Stromal cell of bone marrow (primary cell): ENCODE measurements at regions not wholly inside any gene's neighbourhood (a gene's known extent, or its start where the extent isn't known, plus 50 kb on each side); places are given as distances from the start of the nearest gene placed in this dataset.
A peak's percentile ranks its signal among the peaks of the same experiment; 100 is the strongest.
"Not testable (repeated sequence)": the region's sequence is repeated elsewhere in the genome, so short reads cannot be mapped to it uniquely, and the experiment has no call there.

Experiments
- DNase-seq: peaks from one replicate; pipeline ENCODE4 v3.0.0-alpha.2; 2012; ENCODE audit warnings: low read depth

- DNase-seq = no peak
Measured at GRCh38 chr10:65365878-65366277, 1560.0 kb upstream of the LRRTM3 start.

- DNase-seq = no peak
Measured at GRCh38 chr10:65367706-65368105, 1558.1 kb upstream of the LRRTM3 start.

- no peak for DNase-seq
Measured at GRCh38 chr10:65375528-65375927, 1550.3 kb upstream of the LRRTM3 start.

DNA sequence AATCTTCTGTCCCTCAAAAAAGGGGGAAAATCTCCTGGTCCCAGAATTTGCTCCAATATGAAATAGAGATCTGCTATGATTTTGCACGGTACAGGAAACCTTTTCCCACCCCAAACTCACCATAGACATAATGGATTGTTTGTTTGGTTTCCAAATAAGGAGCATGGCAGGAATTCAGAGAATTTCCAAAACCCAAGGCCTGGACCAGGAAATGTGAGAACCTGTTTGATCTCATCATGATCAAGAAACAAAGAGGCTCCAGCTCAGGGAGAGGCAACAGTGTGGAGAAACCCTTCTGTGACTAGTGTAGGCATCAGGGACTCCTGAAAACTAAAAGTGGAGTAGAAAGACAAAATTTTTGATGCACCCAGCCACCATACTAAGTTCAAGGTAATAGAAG is 1548.1 kb upstream of the LRRTM3 start:
- DNase-seq = no peak

DNA sequence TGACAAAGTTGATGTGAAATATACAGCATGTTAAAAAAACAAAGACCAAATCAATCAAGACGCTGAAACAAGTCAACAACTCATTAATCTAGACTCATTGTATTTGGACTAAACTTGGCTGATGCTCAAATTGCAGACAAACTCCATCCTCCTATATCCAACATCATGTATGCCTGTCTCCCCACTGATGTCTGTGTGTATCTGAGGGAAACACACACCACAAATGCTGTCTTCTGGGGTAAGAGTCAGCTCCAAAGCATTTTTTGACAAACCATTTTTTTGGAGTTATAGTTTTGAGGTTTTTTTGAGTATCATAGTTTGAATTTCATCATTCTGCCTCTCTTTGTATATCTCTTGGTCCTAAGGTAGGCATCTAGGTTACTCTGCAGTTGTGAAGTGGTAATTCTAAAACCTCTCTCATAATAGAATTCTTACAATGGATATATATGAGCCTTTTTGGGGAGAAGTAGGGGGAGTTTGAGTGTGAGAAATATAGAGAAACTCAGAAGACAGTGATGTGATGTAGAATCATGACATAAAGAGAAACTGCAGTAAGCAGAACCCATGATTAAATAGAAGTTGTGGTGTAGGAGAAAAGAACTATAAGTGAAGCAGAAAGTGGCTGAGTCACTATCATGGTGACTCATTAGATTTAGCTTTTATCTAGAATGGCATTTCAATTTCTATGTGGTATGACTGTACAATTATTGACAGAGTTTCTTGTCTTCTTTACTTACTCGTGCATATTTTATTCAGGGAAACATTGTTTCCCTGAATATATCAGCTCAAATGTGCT is 1531.1 kb upstream of the LRRTM3 start:
- peak; percentile 31 for DNase-seq

DNA sequence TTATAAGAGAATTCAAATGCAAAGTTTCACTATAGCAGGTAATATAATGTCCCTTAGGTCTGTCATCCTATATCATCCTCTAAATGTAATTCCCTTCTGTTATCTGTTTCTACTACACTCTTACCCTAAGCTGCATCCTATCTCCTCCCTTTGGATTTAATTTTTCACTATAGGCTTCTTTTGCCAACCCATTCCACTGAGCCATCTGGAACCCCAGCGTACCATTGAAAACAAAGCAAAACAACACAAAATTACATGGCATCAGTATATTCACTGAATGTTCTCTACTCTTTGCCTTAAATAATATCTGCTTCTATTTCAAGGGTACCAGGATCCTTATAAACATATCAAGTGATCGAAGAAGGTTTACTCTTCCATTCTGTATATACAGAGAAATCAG is 1530.2 kb upstream of the LRRTM3 start:
- no peak for DNase-seq

GRCh38 chr10:65396997-65397396 is 1528.8 kb upstream of the LRRTM3 start:
- no peak for DNase-seq

GRCh38 chr10:65408401-65408800 is 1517.4 kb upstream of the LRRTM3 start:
- DNase-seq = no peak

DNA sequence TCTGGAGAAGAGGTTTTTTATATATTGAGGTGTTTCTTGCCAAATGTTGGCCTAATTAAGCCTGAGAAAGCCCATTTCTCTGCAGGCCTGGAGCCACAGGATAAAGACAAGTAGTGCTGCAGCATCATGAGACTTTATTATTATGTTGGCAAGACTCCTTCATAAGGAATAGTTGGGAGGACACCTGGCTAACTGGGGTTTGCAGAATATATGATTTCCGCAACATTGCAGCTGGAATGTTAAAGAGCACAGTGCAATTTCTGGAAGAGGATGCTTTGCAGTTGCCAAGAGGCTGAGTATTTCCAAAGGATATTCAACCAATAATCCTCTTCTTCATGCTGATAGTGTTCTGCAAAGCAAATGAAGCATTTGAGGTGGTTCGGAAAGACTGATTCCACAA is 1512.8 kb upstream of the LRRTM3 start:
- DNase-seq = no peak

DNA sequence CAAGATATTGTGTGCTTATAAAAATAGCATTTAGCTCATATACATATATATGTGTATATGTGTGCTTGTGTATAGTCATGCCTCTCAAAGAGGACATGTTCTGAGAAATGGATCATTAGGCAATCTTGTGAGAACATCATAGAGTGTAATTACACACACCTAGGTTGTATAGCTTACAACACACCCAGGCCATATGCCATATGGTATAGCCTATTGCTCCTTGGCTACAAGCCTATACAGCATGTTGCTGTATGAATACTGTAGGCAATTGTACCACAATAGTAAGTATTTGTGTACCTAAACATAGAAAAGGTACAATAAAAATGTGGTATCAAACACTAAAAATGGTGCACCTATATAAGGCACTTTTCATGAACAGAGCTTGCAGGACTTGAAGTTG is 1510.5 kb upstream of the LRRTM3 start:
- DNase-seq = no peak

- DNase-seq = no peak
Measured at GRCh38 chr10:65416094-65416493, 1509.7 kb upstream of the LRRTM3 start.

GRCh38 chr10:65419629-65420028 is 1506.2 kb upstream of the LRRTM3 start:
- no peak for DNase-seq

GRCh38 chr10:65423043-65423442 is 1502.8 kb upstream of the LRRTM3 start:
- no peak for DNase-seq

- not testable (repeated sequence) for DNase-seq
Measured at GRCh38 chr10:65429381-65429780, 1496.5 kb upstream of the LRRTM3 start.

DNA sequence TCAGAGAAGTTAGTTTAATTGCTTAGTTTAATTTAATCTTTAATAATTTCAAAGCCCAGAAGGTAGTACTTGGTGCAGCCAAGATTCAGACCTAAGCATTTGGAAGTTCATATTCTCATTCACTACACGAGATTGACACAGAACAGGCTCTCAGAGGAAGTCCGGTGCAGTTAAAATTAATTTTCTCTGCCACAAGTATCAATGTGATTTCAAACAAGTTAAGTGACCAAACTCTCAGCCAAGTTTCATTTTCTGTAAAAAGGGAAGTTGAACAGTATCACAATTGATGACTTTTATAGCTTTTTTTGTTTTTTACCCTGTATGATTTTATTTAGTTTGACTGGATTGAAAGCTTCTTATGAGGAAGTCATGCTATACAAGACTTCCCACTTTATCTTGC is 1494.9 kb upstream of the LRRTM3 start:
- no peak for DNase-seq

DNA sequence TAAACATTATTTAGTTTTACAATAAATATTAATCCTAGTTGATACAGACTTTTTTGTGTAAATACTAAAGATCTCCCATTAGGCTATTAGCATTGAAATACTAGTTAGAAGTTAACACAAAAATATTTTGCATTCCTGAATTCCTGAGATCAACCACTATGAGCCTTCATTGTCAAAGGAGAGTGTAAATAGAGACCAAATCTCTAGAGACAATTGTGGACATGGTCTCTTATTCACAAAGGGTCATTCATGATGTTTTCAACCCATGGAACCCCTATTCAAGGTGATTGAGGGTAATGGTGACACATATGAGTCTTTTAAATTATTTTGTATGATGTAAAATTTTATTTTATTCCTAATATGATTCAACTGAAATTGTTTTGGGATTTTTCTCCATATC is 1454.8 kb upstream of the LRRTM3 start:
- DNase-seq = no peak

DNA sequence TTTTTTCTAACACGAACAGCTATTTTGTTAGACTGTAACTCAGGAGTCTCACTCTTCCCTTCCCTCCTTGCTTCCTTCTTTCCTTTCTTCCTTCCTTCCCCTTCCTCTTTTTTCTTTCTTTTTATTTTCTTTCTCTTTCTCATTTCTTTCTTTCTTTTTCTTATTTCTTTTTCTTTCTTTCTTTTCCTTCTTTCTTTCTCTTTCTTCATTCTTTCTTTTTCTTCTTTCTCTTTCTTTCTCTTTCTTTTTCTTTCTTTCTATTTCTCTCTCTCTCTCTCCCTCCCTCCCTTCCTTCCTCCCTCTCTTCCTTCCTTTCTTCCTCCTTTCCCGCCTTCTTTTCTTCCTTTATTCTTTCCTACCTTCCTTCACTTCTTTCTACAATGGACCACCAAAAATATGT is 1443.0 kb upstream of the LRRTM3 start:
- DNase-seq = no peak

DNA sequence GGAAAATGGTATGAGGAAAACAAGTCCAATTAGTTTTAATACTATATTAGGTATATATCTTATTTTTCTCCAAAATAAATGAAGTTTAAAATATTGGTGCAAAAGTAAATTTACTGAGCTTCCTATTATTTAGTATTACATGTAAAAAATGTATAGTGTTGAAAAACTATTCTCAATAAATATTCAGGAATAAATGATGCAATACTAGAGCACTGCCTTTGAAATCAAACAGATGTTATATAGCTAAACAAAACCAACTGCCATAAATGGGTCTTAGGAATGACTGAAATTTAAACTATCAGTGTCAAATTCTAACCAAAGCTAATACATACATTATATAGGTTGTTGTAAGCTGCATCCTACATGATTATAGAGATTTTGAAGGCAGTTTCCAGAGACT is 1434.0 kb upstream of the LRRTM3 start:
- no peak for DNase-seq

DNA sequence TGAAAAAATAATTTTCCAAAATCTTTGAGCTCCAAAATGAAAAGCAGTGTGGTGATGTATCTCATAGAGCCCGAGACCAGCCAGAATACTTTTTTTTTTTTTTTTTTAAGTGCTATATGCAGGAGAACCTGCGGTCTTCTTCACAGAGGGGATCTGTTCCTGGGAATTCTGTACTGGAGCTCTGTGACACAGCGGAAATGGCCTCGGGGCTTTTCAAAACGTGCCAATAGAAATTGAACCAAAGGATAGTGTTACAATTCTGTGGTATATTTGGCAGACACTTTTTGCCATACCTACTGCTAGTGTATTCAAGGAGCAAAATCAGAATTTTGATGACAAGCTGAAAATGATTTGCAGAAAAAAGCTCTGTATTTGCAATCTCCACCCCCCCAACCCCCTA is 1429.3 kb upstream of the LRRTM3 start:
- no peak for DNase-seq

- DNase-seq = no peak
Measured at GRCh38 chr10:65497837-65498236, 1428.0 kb upstream of the LRRTM3 start.

DNA sequence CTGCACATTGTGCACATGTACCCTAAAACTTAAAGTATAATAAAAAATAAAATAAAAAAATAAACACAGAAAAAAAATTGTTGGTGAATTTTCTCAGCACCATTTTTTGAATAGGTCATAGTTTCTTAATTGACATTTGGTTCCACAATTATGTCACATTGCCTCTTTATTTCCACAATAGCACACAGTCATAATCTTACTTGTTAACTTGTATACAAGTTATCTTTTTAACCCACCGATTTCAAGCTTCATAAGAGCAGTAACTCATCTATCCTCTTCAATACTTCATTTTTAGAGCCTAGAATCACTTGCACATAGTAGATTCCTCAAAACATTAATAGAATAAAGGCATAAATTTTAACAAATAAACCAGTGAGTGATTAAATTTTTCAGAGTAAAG is 1425.1 kb upstream of the LRRTM3 start:
- no peak for DNase-seq

DNA sequence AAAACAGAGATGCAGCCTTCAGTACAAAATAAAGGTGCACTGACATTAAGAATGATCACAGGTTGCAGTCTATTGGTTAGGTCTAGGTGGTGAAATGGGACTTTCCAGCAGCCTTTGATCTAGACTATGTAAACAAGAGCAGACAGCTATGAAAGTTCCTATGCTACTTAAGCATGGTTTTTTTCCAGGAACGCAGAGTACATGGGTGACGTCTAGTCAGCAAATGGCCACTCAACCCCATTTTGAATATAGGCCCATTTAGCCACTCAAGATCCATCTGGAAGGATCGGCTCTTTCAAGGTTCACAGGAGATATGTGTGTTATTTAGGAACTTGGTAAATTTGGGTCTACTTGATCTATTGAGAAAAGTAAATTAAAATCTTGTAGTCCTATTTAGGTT is 1424.6 kb upstream of the LRRTM3 start:
- no peak for DNase-seq

GRCh38 chr10:65518379-65518778 is 1407.5 kb upstream of the LRRTM3 start:
- DNase-seq = no peak

DNA sequence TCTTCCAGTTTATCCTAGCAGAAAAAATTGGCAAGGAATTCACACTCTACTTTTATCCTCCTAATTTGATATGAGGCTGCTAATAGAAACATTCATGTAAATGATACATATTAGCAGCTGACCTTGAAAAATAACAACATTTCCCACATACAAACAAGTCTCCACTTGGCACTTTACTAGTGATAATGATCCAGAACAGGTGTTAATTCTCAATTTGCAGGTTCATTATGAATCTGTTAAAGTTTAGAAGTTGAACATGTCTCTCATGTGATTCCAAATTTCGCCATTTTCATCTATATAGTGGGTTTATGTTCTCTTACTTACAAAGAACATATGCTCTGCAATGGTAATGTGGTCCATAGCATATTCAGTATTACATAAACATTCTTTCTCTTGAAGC is 1396.8 kb upstream of the LRRTM3 start:
- no peak for DNase-seq
